Cardiac fibroblast (primary cell): ENCODE measurements at regions not wholly inside any gene's neighbourhood (a gene's known extent, or its start where the extent isn't known, plus 50 kb on each side); places are given as distances from the start of the nearest gene placed in this dataset.

Experiments
- DNase-seq, 2 donors: peaks; one replicate each; pipeline versions ENCODE4 v3.0.0 to v3.0.0-alpha.2; 2010; ENCODE audit warnings: low read depth in 2 of 2
- H3K4me3 ChIP-seq, 2 donors: replicated peaks in 1 of 2; 1 replicate in 1 of 2; 2 replicates in 1 of 2; pipeline ENCODE4 v1.5.1; 2011; ENCODE audit warnings: low read depth in 2 of 2, low read length in 2 of 2, mild to moderate bottlenecking in 2 of 2, moderate library complexity in 1 of 2
- TF ChIP-seq, protein P1 (sequence below): IDR thresholded peaks from one replicate; pipeline ENCODE4 v1.5.1; 2011; ENCODE audit warnings: low read depth, mild to moderate bottlenecking, low read length, inconsistent platforms

DNA sequence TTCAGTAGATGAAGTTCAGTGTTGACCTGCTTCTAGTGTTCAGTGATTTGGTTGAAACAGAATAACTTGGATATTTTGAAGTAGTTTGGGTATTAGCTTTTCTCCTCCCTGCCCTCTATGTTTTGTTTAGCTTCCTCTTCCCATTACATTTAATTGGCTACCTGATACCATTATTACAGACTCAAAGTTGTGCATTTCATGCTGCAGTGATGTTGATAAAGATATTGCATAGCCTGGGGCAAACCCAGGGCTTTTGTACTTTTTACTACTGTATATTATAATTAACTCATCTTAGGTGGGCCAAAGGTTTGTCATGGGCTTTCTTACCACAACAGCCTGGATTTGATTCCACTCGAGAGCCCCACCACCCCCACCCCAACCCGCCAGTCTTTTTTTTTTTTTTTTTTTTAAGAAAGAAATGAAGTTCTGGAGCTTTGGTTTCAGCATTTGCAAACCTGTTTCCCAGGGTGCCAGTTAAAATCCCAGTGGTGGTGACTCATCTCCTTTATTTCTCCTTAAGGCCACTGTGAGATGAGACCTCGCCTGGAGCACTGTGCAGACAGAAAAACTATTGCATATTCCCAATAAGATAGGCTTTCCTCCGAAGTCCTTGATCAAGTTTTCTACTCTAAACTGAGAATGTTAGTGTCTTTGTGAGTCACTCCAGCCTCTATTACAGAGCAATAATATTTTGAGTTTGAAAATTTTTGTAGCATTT lies 393.7 kb upstream of the FANCL start:
- H3K4me3 ChIP-seq, result no peak overlapping the region
- TF ChIP-seq, protein P1, sequence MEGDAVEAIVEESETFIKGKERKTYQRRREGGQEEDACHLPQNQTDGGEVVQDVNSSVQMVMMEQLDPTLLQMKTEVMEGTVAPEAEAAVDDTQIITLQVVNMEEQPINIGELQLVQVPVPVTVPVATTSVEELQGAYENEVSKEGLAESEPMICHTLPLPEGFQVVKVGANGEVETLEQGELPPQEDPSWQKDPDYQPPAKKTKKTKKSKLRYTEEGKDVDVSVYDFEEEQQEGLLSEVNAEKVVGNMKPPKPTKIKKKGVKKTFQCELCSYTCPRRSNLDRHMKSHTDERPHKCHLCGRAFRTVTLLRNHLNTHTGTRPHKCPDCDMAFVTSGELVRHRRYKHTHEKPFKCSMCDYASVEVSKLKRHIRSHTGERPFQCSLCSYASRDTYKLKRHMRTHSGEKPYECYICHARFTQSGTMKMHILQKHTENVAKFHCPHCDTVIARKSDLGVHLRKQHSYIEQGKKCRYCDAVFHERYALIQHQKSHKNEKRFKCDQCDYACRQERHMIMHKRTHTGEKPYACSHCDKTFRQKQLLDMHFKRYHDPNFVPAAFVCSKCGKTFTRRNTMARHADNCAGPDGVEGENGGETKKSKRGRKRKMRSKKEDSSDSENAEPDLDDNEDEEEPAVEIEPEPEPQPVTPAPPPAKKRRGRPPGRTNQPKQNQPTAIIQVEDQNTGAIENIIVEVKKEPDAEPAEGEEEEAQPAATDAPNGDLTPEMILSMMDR, result no peak
- peak in 1 of 2 donors; percentile 34 for DNase-seq

DNA sequence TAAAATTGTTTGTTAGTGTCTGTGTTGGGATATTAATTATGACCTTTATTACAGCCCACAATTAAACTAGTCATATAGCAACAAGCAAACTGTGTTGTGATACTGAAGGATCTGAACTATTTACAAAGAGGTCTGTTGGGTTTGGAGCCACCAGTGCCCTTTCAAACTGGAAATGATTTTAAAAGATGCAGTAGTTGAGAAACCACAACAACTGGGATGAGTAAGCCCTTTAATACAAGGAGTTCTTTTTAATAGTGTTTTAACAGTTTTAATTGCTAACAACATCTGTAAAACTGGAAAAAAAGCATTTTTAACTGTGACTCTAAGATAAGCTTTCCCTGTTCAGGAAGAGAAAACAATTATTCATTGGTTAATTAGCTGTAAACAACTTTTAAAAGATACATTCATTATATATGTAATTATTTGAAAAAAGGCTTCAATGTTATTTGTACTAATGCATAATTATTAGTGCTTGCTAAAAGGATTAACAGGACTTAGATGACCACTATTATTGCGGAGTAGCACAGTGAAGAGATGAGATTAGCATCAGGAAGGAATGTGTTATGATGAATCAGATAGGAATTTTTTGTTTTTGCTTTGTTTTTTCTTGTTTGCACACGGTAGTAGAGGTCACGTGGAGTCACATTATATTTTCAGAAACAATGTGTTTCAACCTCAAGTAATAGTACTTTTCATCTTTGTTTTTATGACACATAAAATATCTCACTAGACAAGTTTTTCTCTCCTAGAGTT lies 392.7 kb upstream of the FANCL start:
- peak; percentile 3 to 69 for DNase-seq
- H3K4me3 ChIP-seq, result no peak overlapping the region
- TF ChIP-seq, protein P1, result no peak

DNA sequence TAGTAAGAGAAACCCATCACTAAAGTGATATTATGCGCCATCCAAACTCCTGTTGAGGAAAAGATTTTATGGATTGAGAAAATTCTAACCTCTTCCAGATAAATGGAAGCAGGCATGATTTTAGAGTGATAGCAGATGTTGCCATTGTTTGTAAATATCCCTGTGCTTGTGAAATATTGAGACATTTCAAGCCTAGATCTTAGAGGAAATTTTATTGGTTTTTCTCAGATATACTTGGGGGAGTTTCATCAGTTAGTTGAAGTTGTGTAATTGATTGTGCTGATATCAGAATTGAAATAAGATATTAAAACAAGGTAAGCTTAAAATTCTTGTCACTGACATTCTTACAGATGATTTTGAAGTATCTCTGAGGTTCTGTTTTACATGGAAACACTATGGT lies 390.9 kb upstream of the FANCL start:
- no peak for DNase-seq

DNA sequence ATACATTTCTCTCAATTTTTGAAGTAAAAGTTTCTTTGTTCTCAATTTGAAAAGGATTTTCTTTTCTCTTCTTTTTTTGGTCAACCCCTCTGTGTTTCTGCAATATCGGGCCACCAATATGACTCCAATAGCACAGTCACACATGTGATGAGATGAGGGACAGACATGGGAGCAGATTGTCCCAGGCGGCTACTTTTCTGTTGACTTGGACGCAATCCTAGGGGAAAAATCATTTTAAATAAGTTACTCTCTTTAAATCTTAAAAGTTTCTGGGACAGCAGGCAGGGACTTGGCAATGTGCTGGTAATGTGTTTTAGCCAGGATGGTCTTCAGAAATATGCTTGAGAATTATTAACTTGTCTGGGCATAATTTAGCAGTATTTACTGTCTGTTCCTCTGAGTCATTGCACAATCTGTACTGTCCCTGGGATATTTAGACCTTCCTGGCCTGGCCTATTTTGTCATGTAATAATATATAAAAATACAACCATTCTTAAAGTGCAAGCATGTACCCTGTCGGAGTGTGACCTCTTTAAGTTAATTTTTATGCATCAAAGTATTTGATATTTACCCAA lies 388.5 kb upstream of the FANCL start:
- TF ChIP-seq, protein P1, result no peak
- DNase-seq, result no peak
- H3K4me3 ChIP-seq, result no peak overlapping the region

More for the DNA sequence above, 390.9 kb upstream of the FANCL start:
- no peak overlapping the region for H3K4me3 ChIP-seq
- TF ChIP-seq, protein P1, result no peak

DNA sequence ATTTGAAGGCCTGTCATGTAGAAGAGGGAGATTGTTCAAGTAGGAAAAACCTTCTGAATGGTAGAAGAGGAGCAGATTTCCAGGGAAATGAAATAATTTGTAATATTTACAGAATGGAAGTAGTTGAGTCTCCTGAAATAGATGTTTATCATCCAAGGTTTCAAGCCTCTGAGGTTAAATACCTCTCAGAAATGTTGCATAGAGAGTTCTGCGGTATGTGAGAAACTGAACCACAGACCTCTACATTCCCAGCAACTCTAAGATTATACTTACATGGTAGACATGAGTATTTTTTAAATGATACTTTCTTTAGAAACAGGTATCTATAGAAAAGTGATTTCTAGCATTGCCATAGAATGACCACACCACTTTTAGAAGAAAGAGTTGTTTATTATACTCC lies 379.8 kb upstream of the FANCL start:
- TF ChIP-seq, protein P1, result no peak
- no peak for DNase-seq
- H3K4me3 ChIP-seq, result no peak overlapping the region

DNA sequence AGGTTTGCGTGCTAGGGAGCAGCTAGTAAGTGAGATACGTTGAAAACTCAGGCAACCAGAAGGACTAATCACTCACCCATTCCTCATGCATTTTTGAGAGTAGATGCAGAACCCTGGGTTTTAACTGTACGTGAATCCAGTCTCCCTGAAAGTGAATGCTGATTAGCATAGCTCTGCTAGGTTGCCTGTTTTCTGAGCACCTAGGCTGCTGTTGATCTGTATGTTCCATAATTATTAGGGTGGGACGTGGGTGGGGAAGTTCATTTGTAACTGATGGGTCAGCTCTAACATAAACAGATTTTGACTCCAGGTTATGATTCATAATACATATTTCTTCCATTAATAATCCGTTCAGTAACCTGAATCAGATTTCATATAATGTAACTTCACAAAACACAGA lies 379.0 kb upstream of the FANCL start:
- H3K4me3 ChIP-seq, result no peak overlapping the region
- TF ChIP-seq, protein P1, result no peak
- DNase-seq, result peak in 1 of 2 donors; percentile 67
